Tibial nerve (tissue), 4 donors: ENCODE measurements at regions not wholly inside any gene's neighbourhood (a gene's known extent, or its start where the extent isn't known, plus 50 kb on each side); places are given as distances from the start of the nearest gene placed in this dataset.

Experiments
- DNase-seq, 2 donors: peaks; one replicate each; pipeline ENCODE4 v3.0.0-alpha.2; 2019; ENCODE audit warnings: low spot score in 2 of 2
- H3K27ac ChIP-seq, 4 donors: fragments of 200-600 bp; sonication (generic) in 3 of 4; one replicate each; pipeline ENCODE4 v1.5.1; 2017 to 2019; ENCODE audit warnings: mild to moderate bottlenecking in 1 of 4
- H3K27me3 ChIP-seq, 2 donors: fragments of 200-600 bp; sonication (generic) in 1 of 2; one replicate each; pipeline versions ENCODE4 v1.5.1 to v1.6.0; 2017 to 2019
- H3K36me3 ChIP-seq, 3 donors: fragments of 200-600 bp; sonication (generic); one replicate each; pipeline ENCODE4 v1.5.1; 2018 to 2019
- H3K4me1 ChIP-seq, 4 donors: fragments of 200-600 bp; sonication (generic) in 3 of 4; one replicate each; pipeline ENCODE4 v1.5.1; 2017 to 2019
- H3K4me3 ChIP-seq, 4 donors: fragments of 200-600 bp; sonication (generic) in 3 of 4; one replicate each; pipeline ENCODE4 v1.5.1; 2017 to 2019; ENCODE audit warnings: mild to moderate bottlenecking in 1 of 4, moderate library complexity in 1 of 4
- H3K9me3 ChIP-seq, 4 donors: fragments of 200-600 bp; sonication (generic) in 3 of 4; one replicate each; pipeline ENCODE4 v1.5.1; 2017 to 2019
- EP300 ChIP-seq, 2 donors: sonication (generic); formaldehyde crosslinking; IDR thresholded peaks; one replicate each; pipeline ENCODE4 v1.6.1; 2017; ENCODE audit warnings: antibody characterized with exemption in 2 of 2, mild to moderate bottlenecking in 1 of 2
- POLR2A ChIP-seq, 2 donors: fragments of 450-650 bp; IDR thresholded peaks; one replicate each; pipeline ENCODE4 v1.6.1; 2017; ENCODE audit warnings: antibody characterized with exemption in 2 of 2, mild to moderate bottlenecking in 2 of 2, moderate library complexity in 2 of 2
- WGBS, 2 donors: methylation state at CpG; one replicate each; pipeline ENCODE4 v1.1.5; 2018; 5-methylcytosine and 5-hydroxymethylcytosine counted together
- TF ChIP-seq, protein P1 (sequence below), 5 experiments: fragments of 200-600 bp in 3 of 5; fragments of 450-650 bp in 2 of 5; sonication (generic) in 3 of 5; IDR thresholded peaks; one replicate each; pipeline ENCODE4 v1.5.1; 2016 to 2019; ENCODE audit warnings: antibody characterized with exemption in 5 of 5, mild to moderate bottlenecking in 3 of 5, moderate library complexity in 2 of 5

DNA sequence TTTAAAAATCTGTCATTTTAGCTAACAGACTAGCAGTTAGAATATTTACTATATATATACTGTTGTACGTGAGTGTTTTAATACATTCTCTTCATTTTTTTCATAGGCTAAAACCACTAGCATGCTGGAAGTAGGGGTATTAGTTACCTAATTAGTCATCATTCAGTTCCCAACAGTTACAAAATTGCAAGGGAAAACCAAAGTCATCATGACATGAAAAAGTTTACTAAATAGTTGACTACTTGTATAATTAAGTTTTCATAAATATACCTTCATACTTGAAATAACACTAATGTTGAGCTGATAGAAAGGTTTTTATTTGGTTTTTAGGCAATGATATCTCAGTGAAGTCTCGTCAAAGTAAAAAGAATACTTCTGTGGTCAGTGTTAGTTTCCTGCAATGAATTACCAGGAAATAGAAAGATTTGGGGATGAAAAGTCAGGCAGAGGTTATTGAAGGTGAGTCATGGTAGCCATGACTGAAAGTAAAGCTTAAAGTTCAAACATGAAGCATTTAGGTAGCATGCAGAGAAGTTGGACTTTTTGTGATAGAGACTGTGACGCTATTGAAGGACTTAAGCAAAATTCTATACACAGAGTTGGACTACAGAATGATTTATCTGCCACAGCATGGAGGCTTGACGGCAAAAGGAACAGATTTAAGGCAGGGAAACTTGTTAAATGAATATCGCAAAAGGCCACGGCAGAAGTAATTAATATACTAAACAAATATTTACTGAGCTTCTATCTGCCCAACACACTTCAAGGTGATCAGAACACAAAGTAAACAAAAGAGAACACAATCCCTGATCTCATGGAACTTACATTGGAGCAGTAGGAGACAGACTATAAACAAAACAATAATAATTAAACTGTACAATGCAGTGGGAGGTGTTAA is 828.1 kb upstream of the FAT3 start:
- H3K4me3 ChIP-seq: no peak overlapping the region
- DNase-seq: no peak
- 77 to 84% methylated on average over 6 of the region's 6 CpGs for WGBS, 2 donors

DNA sequence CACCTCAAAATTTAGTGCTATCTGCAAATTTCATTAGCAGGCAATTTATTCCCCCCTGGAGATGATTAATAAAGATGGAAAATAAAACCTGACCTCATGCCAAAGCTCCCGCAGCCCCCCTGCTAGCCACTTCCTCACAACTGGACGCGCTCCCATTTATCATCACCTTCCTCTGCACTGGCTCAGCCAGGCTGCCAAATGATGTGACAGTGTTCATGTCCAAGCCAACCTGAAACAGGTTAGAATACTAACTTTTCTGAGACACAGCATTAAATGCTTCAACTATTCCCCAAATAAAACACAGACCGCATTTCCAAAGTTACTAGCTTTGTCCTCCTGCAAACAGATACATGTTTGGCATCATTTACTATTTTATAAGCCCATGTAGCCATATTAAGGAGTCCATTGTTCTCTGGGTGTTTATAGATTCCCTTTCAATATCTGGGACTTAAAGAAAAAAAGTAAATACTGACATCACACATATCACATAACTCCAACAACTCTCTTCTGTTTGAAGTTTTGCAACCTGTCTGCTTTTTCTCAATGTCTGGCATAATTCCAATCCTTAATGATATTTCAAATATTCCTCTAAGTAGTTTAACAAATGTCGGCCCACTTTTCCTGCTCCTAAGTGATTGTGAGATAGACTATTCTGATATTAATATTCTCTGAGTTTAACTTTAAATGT is 829.7 kb upstream of the FAT3 start:
- peaks cover 0 to 4% (median 0%) of the 10 kb centered on the region in 4 donors for H3K4me1 ChIP-seq
- TF ChIP-seq, protein P1, sequence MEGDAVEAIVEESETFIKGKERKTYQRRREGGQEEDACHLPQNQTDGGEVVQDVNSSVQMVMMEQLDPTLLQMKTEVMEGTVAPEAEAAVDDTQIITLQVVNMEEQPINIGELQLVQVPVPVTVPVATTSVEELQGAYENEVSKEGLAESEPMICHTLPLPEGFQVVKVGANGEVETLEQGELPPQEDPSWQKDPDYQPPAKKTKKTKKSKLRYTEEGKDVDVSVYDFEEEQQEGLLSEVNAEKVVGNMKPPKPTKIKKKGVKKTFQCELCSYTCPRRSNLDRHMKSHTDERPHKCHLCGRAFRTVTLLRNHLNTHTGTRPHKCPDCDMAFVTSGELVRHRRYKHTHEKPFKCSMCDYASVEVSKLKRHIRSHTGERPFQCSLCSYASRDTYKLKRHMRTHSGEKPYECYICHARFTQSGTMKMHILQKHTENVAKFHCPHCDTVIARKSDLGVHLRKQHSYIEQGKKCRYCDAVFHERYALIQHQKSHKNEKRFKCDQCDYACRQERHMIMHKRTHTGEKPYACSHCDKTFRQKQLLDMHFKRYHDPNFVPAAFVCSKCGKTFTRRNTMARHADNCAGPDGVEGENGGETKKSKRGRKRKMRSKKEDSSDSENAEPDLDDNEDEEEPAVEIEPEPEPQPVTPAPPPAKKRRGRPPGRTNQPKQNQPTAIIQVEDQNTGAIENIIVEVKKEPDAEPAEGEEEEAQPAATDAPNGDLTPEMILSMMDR (IDR thresholded peaks at IDR 0.05): no peak
- TF ChIP-seq EP300 (IDR thresholded peaks at IDR 0.05): no peak
- TF ChIP-seq POLR2A (IDR thresholded peaks at IDR 0.05): no peak
- H3K27me3 ChIP-seq: no peaks in the 10 kb centered on the region
- H3K36me3 ChIP-seq: no peaks in the 10 kb centered on the region
- WGBS, 2 donors: 30 to 37% methylated on average over 5 of the region's 5 CpGs
- DNase-seq: no peak
- H3K9me3 ChIP-seq: peaks cover 0 to 3% (median 0%) of the 10 kb centered on the region in 4 donors
- H3K27ac ChIP-seq: no peak overlapping the region
- no peak overlapping the region for H3K4me3 ChIP-seq

More for the DNA sequence above, 828.1 kb upstream of the FAT3 start:
- no peak for TF ChIP-seq POLR2A (IDR thresholded peaks at IDR 0.05)
- no peak for TF ChIP-seq EP300 (IDR thresholded peaks at IDR 0.05)
- TF ChIP-seq, protein P1 (IDR thresholded peaks at IDR 0.05): no peak
- no peak overlapping the region for H3K27ac ChIP-seq
- peaks cover 0 to 8% (median under 1%) of the 10 kb centered on the region in 4 donors for H3K9me3 ChIP-seq
- peaks cover 0 to 4% (median 0%) of the 10 kb centered on the region in 4 donors for H3K4me1 ChIP-seq
- no peaks in the 10 kb centered on the region for H3K36me3 ChIP-seq
- H3K27me3 ChIP-seq: no peaks in the 10 kb centered on the region

DNA sequence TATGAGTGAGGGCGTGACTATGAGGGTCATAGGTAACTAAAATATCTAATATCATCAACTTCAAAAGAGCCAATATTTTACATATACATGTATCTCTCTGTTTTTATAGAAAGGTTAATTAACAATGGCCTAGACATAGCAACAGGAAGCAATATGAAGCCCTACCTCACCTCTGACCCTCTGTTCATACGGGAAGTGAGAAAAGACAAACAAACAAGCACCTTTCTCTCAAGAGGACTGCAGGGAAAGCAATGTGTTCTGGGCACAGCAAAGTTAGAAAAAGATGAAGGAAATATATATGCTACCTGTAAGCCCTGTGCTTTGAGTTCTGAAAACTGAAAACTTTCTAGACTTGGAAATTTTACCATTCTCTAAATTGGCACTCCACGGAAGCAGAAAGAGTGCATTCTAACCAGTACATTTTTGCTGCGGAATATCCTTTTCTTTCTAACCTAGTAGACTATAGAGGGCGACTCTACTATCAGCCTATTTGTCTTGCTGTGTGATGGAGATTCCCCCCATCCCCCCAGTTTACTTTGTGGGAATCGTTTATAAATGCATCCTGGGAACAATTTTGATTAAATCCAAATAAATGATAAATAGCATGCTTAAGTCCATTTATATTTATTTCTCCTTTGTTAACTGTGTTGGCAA is 830.4 kb upstream of the FAT3 start:
- 60 to 63% methylated on average over 6 of the region's 6 CpGs for WGBS, 2 donors
- Histone ChIP-seq H3K36me3 (no peaks in the 10 kb centered on the region), H3K4me1 (peaks cover 0 to 4% (median 0%) of the 10 kb centered on the region in 4 donors), H3K9me3 (peaks cover 0 to 4% (median 0%) of the 10 kb centered on the region in 4 donors), H3K4me3 (no peak overlapping the region), H3K27ac (no peak overlapping the region), H3K27me3 (no peaks in the 10 kb centered on the region)
- DNase-seq: no peak
- TF ChIP-seq, protein P1 (IDR thresholded peaks at IDR 0.05): no peak
- no peak for TF ChIP-seq EP300 (IDR thresholded peaks at IDR 0.05)
- no peak for TF ChIP-seq POLR2A (IDR thresholded peaks at IDR 0.05)

DNA sequence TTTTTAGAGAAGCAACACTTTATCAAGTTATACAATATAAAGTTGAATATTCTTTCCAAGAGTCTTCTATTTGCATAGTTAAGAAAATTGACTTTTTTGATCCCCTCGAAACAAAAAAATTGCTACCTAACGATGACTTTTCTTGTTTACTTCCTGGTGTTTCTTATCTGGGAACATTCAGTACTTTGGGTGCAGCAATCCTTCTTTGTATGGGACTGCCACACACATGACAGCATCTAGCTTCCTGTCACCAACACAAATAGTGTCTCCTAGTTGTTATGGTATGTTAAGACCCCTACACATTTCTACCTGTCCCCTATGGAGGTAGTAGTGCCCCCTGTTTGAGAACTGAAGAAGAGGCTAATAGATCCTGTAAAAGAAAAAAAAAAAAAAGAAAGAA is 841.7 kb upstream of the FAT3 start:
- no peaks in the 10 kb centered on the region for H3K27me3 ChIP-seq
- H3K4me1 ChIP-seq: no peaks in the 10 kb centered on the region
- no peaks in the 10 kb centered on the region for H3K36me3 ChIP-seq
- 80 to 84% methylated on average over 2 of the region's 2 CpGs for WGBS, 2 donors
- no peaks in the 10 kb centered on the region for H3K9me3 ChIP-seq
- no peak for TF ChIP-seq POLR2A (IDR thresholded peaks at IDR 0.05)
- TF ChIP-seq, protein P1 (IDR thresholded peaks at IDR 0.05): no peak
- TF ChIP-seq EP300 (IDR thresholded peaks at IDR 0.05): no peak
- H3K4me3 ChIP-seq: no peak overlapping the region
- no peak overlapping the region for H3K27ac ChIP-seq
- no peak for DNase-seq
